ENCODE measurements at regions not wholly inside any gene's neighbourhood (a gene's known extent, or its start where the extent isn't known, plus 50 kb on each side); places are given as distances from the start of the nearest gene placed in this dataset.

- Histone ChIP-seq H3K9me3 (ENCODE audit: low read length) (no peaks in the 10 kb centered on the region), H2AFZ (ENCODE audit: low read depth, low read length) (no peak overlapping the region), H3K36me3 (ENCODE audit: insufficient read depth, low read length) (no peaks in the 10 kb centered on the region), H3K4me3 (ENCODE audit: low read length) (no peak overlapping the region), H4K20me1 (ENCODE audit: insufficient read depth) (no peaks in the 10 kb centered on the region), H3K9ac (ENCODE audit: low read length) (no peak overlapping the region), H3K27ac (ENCODE audit: low read length) (no peak overlapping the region), H3K9me2 (ENCODE audit: insufficient read depth, low read length) (no peaks in the 10 kb centered on the region), H3K4me2 (ENCODE audit: low read length) (no peak overlapping the region), H3F3A (ENCODE audit: insufficient read depth, low read length, poor library complexity, severe bottlenecking) (no peaks in the 10 kb centered on the region), H3K79me2 (replicated peaks; ENCODE audit: insufficient read depth, low read length) (no peaks in the 10 kb centered on the region), H3K27me3 (ENCODE audit: insufficient read depth, low read depth, low read length) (no peaks in the 10 kb centered on the region)
- TF ChIP-seq RAD21 (conservative IDR thresholded peaks at IDR 0.05) (no peak), CTCF (IDR thresholded peaks at IDR 0.05; ENCODE audit: poor library complexity, severe bottlenecking) (no peak), TAF1 (IDR thresholded peaks at IDR 0.05; ENCODE audit: low read depth) (no peak), EZH2 (IDR thresholded peaks at IDR 0.05; ENCODE audit: borderline replicate concordance, insufficient read depth, low read length, poor library complexity, severe bottlenecking) (no peak), SMC3 (conservative IDR thresholded peaks at IDR 0.05; ENCODE audit: poor library complexity) (no peak), POLR2AphosphoS5 (IDR thresholded peaks at IDR 0.05) (no peak), MXI1 (conservative IDR thresholded peaks at IDR 0.05; ENCODE audit: poor library complexity, severe bottlenecking) (no peak), REST (IDR thresholded peaks at IDR 0.05; ENCODE audit: borderline replicate concordance) (no peak), EP300 (conservative IDR thresholded peaks at IDR 0.05; ENCODE audit: poor library complexity, severe bottlenecking) (no peak)
Measured at GRCh38 chr21:26683996-26684395, 110.9 kb upstream of the CYYR1 start.

- Histone ChIP-seq H3K27me3 (ENCODE audit: insufficient read depth, low read depth, low read length) (no peaks in the 10 kb centered on the region), H2AFZ (ENCODE audit: low read depth, low read length) (no peak overlapping the region), H3K79me2 (replicated peaks; ENCODE audit: insufficient read depth, low read length) (no peaks in the 10 kb centered on the region), H4K20me1 (ENCODE audit: insufficient read depth) (no peaks in the 10 kb centered on the region), H3K4me2 (ENCODE audit: low read length) (no peak overlapping the region), H3K4me3 (ENCODE audit: low read length) (no peak overlapping the region), H3K9me3 (ENCODE audit: low read length) (no peaks in the 10 kb centered on the region), H3K27ac (ENCODE audit: low read length) (no peak overlapping the region), H3K9ac (ENCODE audit: low read length) (no peak overlapping the region), H3F3A (ENCODE audit: insufficient read depth, low read length, poor library complexity, severe bottlenecking) (no peaks in the 10 kb centered on the region), H3K9me2 (ENCODE audit: insufficient read depth, low read length) (no peaks in the 10 kb centered on the region), H3K36me3 (ENCODE audit: insufficient read depth, low read length) (no peaks in the 10 kb centered on the region)
- TF ChIP-seq SMC3 (conservative IDR thresholded peaks at IDR 0.05; ENCODE audit: poor library complexity), result no peak
- TF ChIP-seq RAD21 (conservative IDR thresholded peaks at IDR 0.05), result no peak
- no peak for TF ChIP-seq TAF1 (IDR thresholded peaks at IDR 0.05; ENCODE audit: low read depth)
- TF ChIP-seq MXI1 (conservative IDR thresholded peaks at IDR 0.05; ENCODE audit: poor library complexity, severe bottlenecking), result no peak
- TF ChIP-seq EP300 (conservative IDR thresholded peaks at IDR 0.05; ENCODE audit: poor library complexity, severe bottlenecking), result no peak
- no peak for TF ChIP-seq EZH2 (IDR thresholded peaks at IDR 0.05; ENCODE audit: borderline replicate concordance, insufficient read depth, low read length, poor library complexity, severe bottlenecking)
- TF ChIP-seq REST (IDR thresholded peaks at IDR 0.05; ENCODE audit: borderline replicate concordance), result no peak
- no peak for TF ChIP-seq POLR2AphosphoS5 (IDR thresholded peaks at IDR 0.05)
Measured at GRCh38 chr21:26679284-26679683, 106.2 kb upstream of the CYYR1 start.
